Panc1 (cell line): ENCODE measurements at regions not wholly inside any gene's neighbourhood (a gene's known extent, or its start where the extent isn't known, plus 50 kb on each side); places are given as distances from the start of the nearest gene placed in this dataset.

Source experiments
- ATAC-seq: fragments of 200-7000 bp; cut with Tn5 transposase; 2 replicates; pipeline ENCODE4 v1.9.1; 2020; ENCODE audit warnings: mild to moderate bottlenecking, moderate library complexity
- BruUV-seq: library from RNA; stranded (reverse); fragments of 400-500 nt; replicated peaks from 2 replicates; lab custom pipeline; 2021; lab: Mats Ljungman, UMichigan
- CTCF ChIA-PET: fragments of 300-600 bp; sonication (Branson Sonifier 250); formaldehyde crosslinking; loops from one replicate; lab custom pipeline; 2022; ENCODE audit warnings: antibody characterized with exemption; lab: Charles Lee
- POLR2A ChIA-PET: fragments of 300-600 bp; sonication (Branson Sonifier 250); formaldehyde crosslinking; loops from one replicate; lab custom pipeline; 2022; ENCODE audit warnings: antibody characterized with exemption; lab: Charles Lee
- DNase-seq: peaks from one replicate; pipeline ENCODE4 v3.0.0-alpha.2; 2010; ENCODE audit warnings: low read depth, low spot score
- H3K27ac ChIP-seq: 2 replicates; pipeline ENCODE4 v1.5.1; 2011; ENCODE audit warnings: mild to moderate bottlenecking, low read length, inconsistent platforms
- H3K27me3 ChIP-seq: fragments of 200-500 bp; sonication (Bioruptor generic); 2 replicates; pipeline ENCODE4 v1.6.0; 2014; ENCODE audit warnings: low read length, inconsistent platforms; ENCODE audit not compliant: control insufficient read depth, insufficient read depth
- H3K36me3 ChIP-seq: fragments of 200-500 bp; sonication (Bioruptor generic); 2 replicates; pipeline ENCODE4 v1.5.1; 2014; ENCODE audit warnings: inconsistent platforms, mild to moderate bottlenecking, low read length, moderate library complexity; ENCODE audit not compliant: control insufficient read depth, insufficient read depth
- H3K4me1 ChIP-seq: 2 replicates; pipeline ENCODE4 v1.5.1; 2011; ENCODE audit warnings: inconsistent platforms, mild to moderate bottlenecking, low read length, moderate library complexity; ENCODE audit not compliant: control insufficient read depth, insufficient read depth
- H3K4me3 ChIP-seq, 2 experiments: 2 replicates each; pipeline ENCODE4 v1.5.1; 2011 to 2012; ENCODE audit warnings: low read depth in 2 of 2, low read length in 2 of 2, mild to moderate bottlenecking in 2 of 2, inconsistent platforms in 1 of 2, moderate library complexity in 1 of 2
- H3K9me3 ChIP-seq: fragments of 200-500 bp; sonication (Bioruptor generic); 2 replicates; pipeline ENCODE4 v1.5.1; 2014; ENCODE audit warnings: low read depth, mild to moderate bottlenecking, inconsistent platforms, low read length, moderate library complexity; ENCODE audit not compliant: control insufficient read depth, insufficient read depth
- CTCF ChIP-seq: fragments of 450-650 bp; IDR thresholded peaks from 2 replicates; pipeline ENCODE4 v1.5.1; 2017; ENCODE audit warnings: mild to moderate bottlenecking
- POLR2AphosphoS5 ChIP-seq: IDR thresholded peaks from 2 replicates; pipeline ENCODE4 v1.6.1; 2012; ENCODE audit warnings: mild to moderate bottlenecking, low read depth, low read length, moderate library complexity
- REST ChIP-seq, 2 experiments: IDR thresholded peaks; 2 replicates each; pipeline ENCODE4 v1.6.1; 2011 to 2012; ENCODE audit warnings: low read depth in 2 of 2, control low read depth in 1 of 2, low read length in 1 of 2, mild to moderate bottlenecking in 1 of 2, moderate library complexity in 1 of 2; ENCODE audit not compliant: insufficient read depth in 1 of 2
- SIN3A ChIP-seq: IDR thresholded peaks from 2 replicates; pipeline ENCODE4 v1.6.1; 2012; ENCODE audit warnings: low read depth, mild to moderate bottlenecking, low read length, moderate library complexity, borderline replicate concordance; ENCODE audit not compliant: insufficient read depth
- TCF7L2 ChIP-seq: IDR thresholded peaks from 2 replicates; pipeline ENCODE4 v1.6.1; 2011; ENCODE audit warnings: mild to moderate bottlenecking, low read depth, low read length, inconsistent platforms
- in situ Hi-C: cut with HindIII; loops from 2 replicates; pipeline ENCODE4 v1.10.0; 2016; ENCODE audit warnings: low sequenced_read_pairs, low pct_unique_long_range_greater_than_20kb
- intact Hi-C: fragments of 100-400 bp; cut with micrococcal nuclease; formaldehyde crosslinking; loops from one replicate; pipeline ENCODE4 v1.10.0; 2022; ENCODE audit not compliant: unreplicated experiment

- DNase-seq (no peak), ATAC-seq (no peak)
- Histone ChIP-seq H3K9me3 (no peaks in the 10 kb centered on the region), H3K27ac (no peak overlapping the region), H3K4me3 (no peak overlapping the region), H3K36me3 (no peaks in the 10 kb centered on the region), H3K4me1 (no peaks in the 10 kb centered on the region), H3K27me3 (no peaks in the 10 kb centered on the region)
- CTCF ChIA-PET = no interaction called here
- no peak for TF ChIP-seq CTCF
- no peak for TF ChIP-seq TCF7L2
- POLR2A ChIA-PET = no interaction called here
- in situ Hi-C loops (no loop called here), intact Hi-C loops (no loop called here)
- BruUV-seq = no TSS peak
These were observed 62.0 kb upstream of the CLNK start for GRCh38 chr4:10746371-10747171.

- no TSS peak for BruUV-seq
These were observed 58.8 kb upstream of the CLNK start for GRCh38 chr4:10743357-10743756.

More at GRCh38 chr4:10743357-10743756, 58.8 kb upstream of the CLNK start:
- no peak overlapping the region for H3K27ac ChIP-seq
- H3K9me3 ChIP-seq = no peaks in the 10 kb centered on the region
- DNase-seq (no peak), ATAC-seq (no peak)
- TF ChIP-seq REST (IDR thresholded peaks at IDR 0.05; ENCODE audit: insufficient read depth in 1 of 2, low read depth in 2 of 2, low read length in 1 of 2) (no peak), CTCF (no peak), SIN3A (no peak), POLR2AphosphoS5 (no peak), TCF7L2 (no peak)
- ChIA-PET CTCF (no interaction called here), POLR2A (no interaction called here)
- in situ Hi-C loops = no loop called here
- intact Hi-C loops = no loop called here
- H3K4me1 ChIP-seq = no peaks in the 10 kb centered on the region
- no peaks in the 10 kb centered on the region for H3K36me3 ChIP-seq
- no peaks in the 10 kb centered on the region for H3K27me3 ChIP-seq
- no peak overlapping the region for H3K4me3 ChIP-seq
